CD4-positive, alpha-beta T cell treated with Interleukin-10 for 1 hour (primary cell): ENCODE measurements at regions not wholly inside any gene's neighbourhood (a gene's known extent, or its start where the extent isn't known, plus 50 kb on each side); places are given as distances from the start of the nearest gene placed in this dataset.
"Not testable (repeated sequence)": the region's sequence is repeated elsewhere in the genome, so short reads cannot be mapped to it uniquely, and the experiment has no call there.

Experiments used
- DNase-seq: peaks from one replicate; pipeline ENCODE4 v3.0.0-alpha.2; 2020

GRCh38 chr1:194738843-194739242 lies 1552.4 kb upstream of the B3GALT2 start:
- not testable (repeated sequence) for DNase-seq

DNA sequence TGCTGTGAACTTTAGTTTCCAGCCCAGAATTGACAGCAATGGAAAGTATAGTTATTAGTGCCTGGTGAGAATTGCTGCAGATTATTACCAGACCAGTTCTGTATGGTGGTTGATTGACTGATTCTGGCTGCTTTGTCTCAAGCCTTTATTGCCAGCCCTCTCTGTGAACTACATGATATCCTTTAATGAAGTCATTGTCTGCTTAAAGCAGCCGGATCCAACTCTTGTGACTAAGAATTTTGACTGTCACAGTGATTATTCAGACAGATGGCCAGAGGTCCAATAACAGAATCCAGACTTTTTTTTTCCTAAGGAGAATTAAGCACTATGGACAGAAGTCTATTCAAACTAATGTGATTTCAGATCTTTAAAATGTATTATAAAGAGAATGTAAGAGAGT lies 1548.6 kb upstream of the B3GALT2 start:
- DNase-seq = no peak

- no peak for DNase-seq
Measured at GRCh38 chr1:194731025-194731424, 1544.6 kb upstream of the B3GALT2 start.

DNA sequence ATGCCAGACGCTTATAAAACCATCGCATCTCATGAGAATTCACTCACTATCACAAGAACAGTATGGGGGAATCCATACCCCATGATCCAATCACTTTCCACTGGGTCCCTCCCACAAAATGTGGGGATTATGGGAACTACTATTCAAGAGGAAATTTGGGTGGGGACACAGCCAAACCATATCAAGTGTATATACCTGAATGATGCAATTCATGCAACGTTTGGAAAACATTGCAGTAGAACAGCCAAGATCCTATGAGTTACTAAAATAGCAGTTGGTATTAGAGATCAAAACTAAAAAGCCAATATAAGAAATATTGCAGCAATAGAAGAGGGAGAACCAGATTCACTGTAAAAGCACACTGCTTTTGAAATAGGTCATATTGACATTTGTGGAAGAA lies 1543.9 kb upstream of the B3GALT2 start:
- no peak for DNase-seq

DNA sequence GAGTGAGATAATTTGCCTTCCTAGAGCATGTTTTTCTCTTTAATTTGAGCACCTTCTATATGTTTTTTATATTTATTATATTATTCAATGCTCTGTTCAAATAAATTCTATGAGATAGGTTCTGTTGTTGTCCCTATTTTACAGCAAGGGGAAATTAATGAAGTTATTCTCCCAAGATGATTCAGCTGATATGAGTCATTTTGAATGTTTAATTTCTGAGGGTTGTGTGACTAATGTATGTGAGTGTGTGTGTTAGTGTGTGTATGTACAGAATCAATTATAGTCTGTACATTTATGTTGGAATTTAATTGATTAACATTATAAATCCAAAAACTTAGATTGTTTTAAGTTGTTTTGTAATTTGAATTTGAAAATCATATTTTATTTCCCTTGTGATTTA lies 1536.7 kb upstream of the B3GALT2 start:
- no peak for DNase-seq

DNA sequence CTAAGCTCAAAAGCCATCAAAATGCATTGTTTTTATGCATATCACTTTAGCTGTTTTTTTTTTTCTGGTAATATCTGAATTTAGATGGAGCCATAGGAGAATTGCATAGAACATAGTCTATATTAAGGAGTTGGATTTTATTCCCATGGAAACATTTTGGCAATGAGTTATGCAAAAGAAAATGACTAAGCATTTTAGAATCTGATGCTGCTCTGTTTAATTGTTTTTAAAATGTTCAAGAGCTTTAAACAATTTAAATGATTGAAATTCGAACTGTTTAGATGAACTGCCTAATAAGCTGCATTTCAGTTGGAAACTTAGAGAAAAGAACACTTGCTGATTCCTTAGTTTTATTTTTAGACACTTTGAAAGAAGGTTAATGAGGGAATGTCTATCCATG lies 1531.5 kb upstream of the B3GALT2 start:
- no peak for DNase-seq

DNA sequence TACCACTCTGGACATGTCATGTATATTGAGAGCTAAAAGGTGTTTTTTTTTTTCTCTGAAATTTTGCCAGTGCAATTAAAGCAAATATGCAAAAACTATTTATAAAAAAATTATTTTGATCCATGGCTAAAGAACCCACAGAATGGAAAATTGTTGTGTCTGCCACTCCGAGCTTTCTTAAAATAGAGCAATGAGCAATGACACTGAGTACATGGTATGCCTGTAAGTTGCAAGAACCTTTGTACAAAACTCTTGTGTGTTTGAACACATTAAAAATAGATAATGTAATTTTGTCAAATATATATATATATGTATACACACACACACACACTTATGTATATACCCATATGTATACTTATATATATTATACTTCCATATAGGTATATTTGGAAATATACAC lies 1530.9 kb upstream of the B3GALT2 start:
- DNase-seq = no peak

- DNase-seq = no peak
Measured at GRCh38 chr1:194710671-194711070, 1524.3 kb upstream of the B3GALT2 start.

GRCh38 chr1:194709439-194709838 lies 1523.0 kb upstream of the B3GALT2 start:
- no peak for DNase-seq

DNA sequence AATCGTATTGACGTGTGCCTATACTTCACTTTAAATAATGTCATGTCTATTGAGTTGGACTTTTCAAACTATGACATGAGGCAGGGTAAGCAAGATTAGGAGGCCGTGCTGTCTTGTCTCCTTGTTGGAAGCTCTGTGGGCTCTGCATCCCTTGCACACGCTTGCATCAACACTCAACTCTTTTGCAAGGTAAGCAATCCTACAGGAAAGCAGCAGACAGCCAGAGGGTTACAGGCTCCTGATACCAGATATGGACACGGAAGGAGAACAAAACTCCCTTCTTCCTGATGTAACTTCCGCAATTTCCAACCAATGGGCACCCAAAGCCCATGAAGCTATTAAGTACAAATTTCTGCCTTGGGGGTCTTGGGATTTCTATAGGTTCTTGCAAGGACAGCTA lies 1520.7 kb upstream of the B3GALT2 start:
- no peak for DNase-seq

- DNase-seq = no peak
Measured at GRCh38 chr1:194705123-194705854, 1518.9 kb upstream of the B3GALT2 start.

GRCh38 chr1:194698908-194699318 lies 1512.5 kb upstream of the B3GALT2 start:
- no peak for DNase-seq

- no peak for DNase-seq
Measured at GRCh38 chr1:194693244-194693643, 1506.8 kb upstream of the B3GALT2 start.

GRCh38 chr1:194684636-194685035 lies 1498.2 kb upstream of the B3GALT2 start:
- no peak for DNase-seq

DNA sequence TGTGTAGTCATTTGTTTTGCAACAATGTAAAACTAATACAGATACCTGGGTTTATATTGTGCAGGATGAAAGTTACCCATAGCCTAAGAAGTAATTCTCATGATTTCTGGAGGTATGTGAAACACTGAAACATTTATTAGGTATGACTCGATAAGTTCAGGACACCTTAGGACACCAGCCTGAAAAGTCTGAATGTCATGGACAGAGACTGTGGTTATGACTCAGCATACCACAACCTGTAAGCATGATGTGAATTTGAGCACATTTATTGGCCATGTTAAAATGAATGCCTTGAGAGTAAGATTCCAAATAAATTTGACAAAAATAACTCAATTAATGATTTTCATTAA lies 1471.7 kb upstream of the B3GALT2 start:
- no peak for DNase-seq

GRCh38 chr1:194654956-194655355 lies 1468.5 kb upstream of the B3GALT2 start:
- no peak for DNase-seq

DNA sequence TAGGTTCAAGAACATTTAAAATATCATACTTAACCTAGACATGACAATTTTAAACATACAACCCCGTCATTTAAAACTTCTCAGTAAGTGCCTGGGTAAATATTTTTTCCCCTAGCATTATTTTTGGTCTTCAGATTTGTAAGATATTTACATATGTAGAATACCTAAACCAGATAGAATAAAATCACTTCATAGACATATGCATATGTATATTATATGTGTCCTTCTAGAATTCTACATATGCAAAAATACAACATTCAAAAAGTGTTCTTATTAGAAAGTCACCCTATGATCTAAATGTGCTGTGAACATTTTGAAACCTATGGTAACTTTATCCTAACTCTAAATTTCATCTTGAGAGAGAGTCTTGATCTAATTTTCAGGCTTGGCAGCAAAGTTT lies 1467.0 kb upstream of the B3GALT2 start:
- DNase-seq = no peak

DNA sequence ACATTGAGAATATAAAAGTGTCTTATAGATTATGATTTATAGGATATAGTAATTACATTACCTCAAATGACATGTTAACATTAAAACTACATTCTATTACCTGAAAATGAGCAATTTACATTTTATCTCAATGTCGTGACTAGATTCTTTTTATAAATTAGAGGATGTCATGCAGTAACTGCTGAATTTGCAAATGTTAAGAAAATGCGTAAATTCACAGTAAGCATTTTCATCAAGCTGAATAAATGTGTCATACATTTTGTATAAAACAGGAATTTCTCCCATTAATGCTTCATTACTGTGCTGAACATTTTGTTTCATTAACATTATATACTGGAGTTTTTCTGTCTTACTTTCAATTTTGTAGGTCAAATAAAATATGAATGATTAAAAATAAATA lies 1460.7 kb upstream of the B3GALT2 start:
- DNase-seq = no peak

GRCh38 chr1:194644528-194644927 lies 1458.1 kb upstream of the B3GALT2 start:
- no peak for DNase-seq

DNA sequence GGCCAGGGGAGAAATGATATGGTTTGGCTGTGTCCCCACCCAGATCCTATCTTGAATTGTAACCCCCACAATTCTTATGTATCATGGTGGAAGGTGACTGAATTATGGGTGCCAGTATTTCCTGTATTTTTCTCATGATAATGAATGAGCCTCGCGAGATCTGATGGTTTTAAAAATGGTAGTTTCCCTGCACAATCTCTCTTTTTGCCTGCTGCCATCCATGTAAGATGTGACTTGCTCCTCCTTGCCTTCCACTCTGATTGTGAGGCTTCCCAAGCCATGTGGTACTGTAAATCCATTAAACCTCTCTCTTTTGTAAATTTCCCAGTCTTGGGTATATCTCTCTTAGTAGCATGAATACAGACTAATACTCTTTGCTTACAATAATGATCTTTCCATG lies 1453.9 kb upstream of the B3GALT2 start:
- DNase-seq = no peak

- DNase-seq = no peak
Measured at GRCh38 chr1:194629011-194629410, 1442.6 kb upstream of the B3GALT2 start.

DNA sequence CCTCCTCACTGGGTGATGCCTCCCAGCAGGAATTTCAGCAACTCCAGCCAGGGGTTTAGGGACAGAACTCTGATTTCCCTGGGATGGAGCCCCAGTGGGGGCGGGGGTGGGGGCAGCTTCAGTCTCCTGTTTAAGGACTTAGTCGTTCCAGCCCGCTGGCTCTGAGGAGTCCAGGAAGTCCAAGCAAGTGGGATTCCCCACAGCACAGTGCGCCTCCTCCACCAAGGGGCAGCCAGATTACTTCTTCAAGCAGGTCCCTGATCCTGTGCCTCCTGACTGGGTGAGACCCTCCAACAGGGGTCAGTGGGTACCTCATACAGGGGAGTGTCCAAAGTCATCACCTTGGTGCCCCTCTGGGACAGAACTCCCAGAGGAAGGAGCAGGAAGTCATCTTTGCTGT lies 1438.4 kb upstream of the B3GALT2 start:
- no peak for DNase-seq

DNA sequence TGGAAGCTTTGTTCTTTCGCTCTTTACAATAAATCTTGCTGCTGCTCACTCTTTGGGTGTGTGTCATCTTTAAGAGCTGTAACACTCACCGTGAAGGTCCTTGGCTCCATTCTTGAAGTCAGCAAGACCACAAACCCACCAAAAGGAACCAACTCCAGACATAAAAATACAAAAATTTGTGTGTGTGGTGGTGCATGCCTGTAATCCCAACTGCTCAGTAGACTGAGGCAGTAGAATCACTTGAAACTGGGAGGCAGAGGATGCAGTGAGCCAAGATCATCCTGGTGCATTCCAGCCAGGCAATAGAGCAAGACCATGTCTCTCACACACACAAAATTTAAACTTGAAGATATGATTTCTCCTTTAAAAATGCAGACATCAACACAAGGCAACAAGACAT lies 1431.7 kb upstream of the B3GALT2 start:
- no peak for DNase-seq

GRCh38 chr1:194617272-194617671 lies 1430.9 kb upstream of the B3GALT2 start:
- not testable (repeated sequence) for DNase-seq

DNA sequence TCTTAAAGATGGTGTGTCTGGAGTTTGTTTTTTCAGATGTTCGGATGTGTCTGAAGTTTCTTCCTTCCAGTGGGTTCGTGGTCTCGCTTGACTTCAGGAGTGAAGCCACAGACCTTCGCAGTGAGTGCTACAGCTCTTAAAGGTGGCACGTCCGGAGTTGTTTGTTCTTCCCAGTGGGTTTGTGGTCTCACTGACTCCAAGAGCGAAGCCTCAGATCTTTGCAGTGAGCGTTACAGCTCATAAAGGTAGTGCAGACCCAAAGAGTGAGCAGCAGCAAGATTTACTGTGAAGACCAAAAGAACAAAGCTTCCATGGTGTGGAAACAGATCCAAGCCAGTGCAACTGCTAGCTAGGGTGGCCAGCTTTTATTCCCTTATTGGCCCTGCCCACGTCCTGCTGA lies 1430.4 kb upstream of the B3GALT2 start:
- no peak for DNase-seq

DNA sequence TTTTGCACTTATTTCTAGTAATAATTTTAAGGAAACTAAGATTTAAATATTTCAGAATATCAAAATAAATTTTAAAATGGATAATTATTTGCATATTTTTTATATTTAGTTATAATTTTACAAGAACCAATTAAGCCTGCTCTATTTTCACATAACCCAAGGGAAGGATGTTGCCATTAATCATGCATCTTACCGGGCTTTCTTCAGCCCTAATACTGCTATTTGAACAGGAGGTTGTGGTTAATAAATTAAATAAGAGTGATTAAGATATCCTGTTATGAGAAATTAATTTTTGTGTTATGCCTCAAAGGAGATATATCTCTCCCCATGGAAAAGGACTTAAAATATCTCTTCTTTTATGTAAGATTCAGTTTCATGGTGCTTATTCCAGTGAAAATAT lies 1415.8 kb upstream of the B3GALT2 start:
- DNase-seq = no peak
